H9 (cell line): ENCODE measurements at regions not wholly inside any gene's neighbourhood (a gene's known extent, or its start where the extent isn't known, plus 50 kb on each side); places are given as distances from the start of the nearest gene placed in this dataset.

ENCODE experiments used
- DNase-seq: peaks from one replicate; pipeline ENCODE4 v3.0.0-alpha.2; 2017
- H2AFZ ChIP-seq: one replicate; pipeline ENCODE4 v1.6.1; 2013; ENCODE audit warnings: mild to moderate bottlenecking, low read length, control low read depth, moderate library complexity
- H2AK5ac ChIP-seq: 2 replicates; pipeline ENCODE4 v1.6.1; 2013; ENCODE audit warnings: low read length, control low read depth, mixed read lengths; ENCODE audit not compliant: insufficient read length
- H2BK120ac ChIP-seq: one replicate; pipeline ENCODE4 v1.6.1; 2013; ENCODE audit warnings: low read depth, mild to moderate bottlenecking, low read length, control low read depth, inconsistent platforms; ENCODE audit not compliant: poor library complexity, severe bottlenecking
- H2BK12ac ChIP-seq: 2 replicates; pipeline ENCODE4 v1.6.1; 2013; ENCODE audit warnings: low read length, control low read depth, mixed read lengths, low read depth; ENCODE audit not compliant: insufficient read length
- H2BK15ac ChIP-seq: 2 replicates; pipeline ENCODE4 v1.6.1; 2013; ENCODE audit warnings: low read depth, low read length, control low read depth
- H2BK20ac ChIP-seq: one replicate; pipeline ENCODE4 v1.6.1; 2013; ENCODE audit warnings: low read depth, mild to moderate bottlenecking, low read length, control low read depth, inconsistent platforms; ENCODE audit not compliant: poor library complexity, severe bottlenecking
- H2BK5ac ChIP-seq: 2 replicates; pipeline ENCODE4 v1.6.1; 2013; ENCODE audit warnings: low read length, control low read depth, mixed read lengths; ENCODE audit not compliant: insufficient read length
- H3K14ac ChIP-seq: 2 replicates; pipeline ENCODE4 v1.6.1; 2013; ENCODE audit warnings: low read length, control low read depth; ENCODE audit not compliant: insufficient read depth
- H3K18ac ChIP-seq: 2 replicates; pipeline ENCODE4 v1.6.1; 2013; ENCODE audit warnings: low read depth, mild to moderate bottlenecking, mixed read lengths, low read length, control low read depth; ENCODE audit not compliant: insufficient read length
- H3K23ac ChIP-seq: 2 replicates; pipeline ENCODE4 v1.6.1; 2013; ENCODE audit warnings: low read length, control low read depth, mixed read lengths, low read depth; ENCODE audit not compliant: insufficient read length
- H3K23me2 ChIP-seq: 2 replicates; pipeline ENCODE4 v1.6.1; 2013; ENCODE audit warnings: low read depth, mild to moderate bottlenecking, mixed read lengths, low read length, control low read depth; ENCODE audit not compliant: insufficient read length, poor library complexity, severe bottlenecking
- H3K27ac ChIP-seq: 2 replicates; pipeline ENCODE4 v1.5.1; 2013; ENCODE audit warnings: low read length, control low read depth, mixed read lengths, low read depth; ENCODE audit not compliant: insufficient read length
- H3K27me3 ChIP-seq: 2 replicates; pipeline ENCODE4 v1.6.1; 2013; ENCODE audit warnings: low read length, control low read depth, inconsistent platforms; ENCODE audit not compliant: insufficient read depth
- H3K4ac ChIP-seq: 2 replicates; pipeline ENCODE4 v1.6.1; 2013; ENCODE audit warnings: low read depth, mild to moderate bottlenecking, control low read depth, inconsistent platforms, low read length, moderate library complexity
- H3K4me1 ChIP-seq: 2 replicates; pipeline ENCODE4 v1.6.1; 2013; ENCODE audit warnings: low read length, control low read depth, inconsistent platforms; ENCODE audit not compliant: insufficient read depth
- H3K4me2 ChIP-seq: 2 replicates; pipeline ENCODE4 v1.6.1; 2013; ENCODE audit warnings: low read length, control low read depth, mixed read lengths; ENCODE audit not compliant: insufficient read length, insufficient read depth
- H3K56ac ChIP-seq: 2 replicates; pipeline ENCODE4 v1.6.1; 2013; ENCODE audit warnings: low read depth, mild to moderate bottlenecking, mixed read lengths, low read length, control low read depth; ENCODE audit not compliant: insufficient read length
- H3K79me1 ChIP-seq: 2 replicates; pipeline ENCODE4 v1.6.1; 2013; ENCODE audit warnings: low read depth, mild to moderate bottlenecking, moderate library complexity, low read length, control low read depth, inconsistent platforms; ENCODE audit not compliant: insufficient read depth, poor library complexity, severe bottlenecking
- H3K79me2 ChIP-seq: 2 replicates; pipeline ENCODE4 v1.6.1; 2013; ENCODE audit warnings: low read length, control low read depth, inconsistent platforms; ENCODE audit not compliant: insufficient read depth
- H3K9ac ChIP-seq: 2 replicates; pipeline ENCODE4 v1.6.1; 2013; ENCODE audit warnings: low read length, control low read depth, mixed read lengths; ENCODE audit not compliant: insufficient read length; ENCODE audit errors: extremely low read depth
- H3K9me3 ChIP-seq: one replicate; pipeline ENCODE4 v1.6.1; 2013; ENCODE audit warnings: low read depth, low read length, inconsistent platforms; ENCODE audit not compliant: control insufficient read depth
- H3T11ph ChIP-seq: one replicate; pipeline ENCODE4 v1.6.1; 2013; ENCODE audit warnings: mild to moderate bottlenecking, low read length, control low read depth, inconsistent platforms
- H4K20me1 ChIP-seq: one replicate; pipeline ENCODE4 v1.6.1; 2013; ENCODE audit not compliant: control insufficient read depth, insufficient read length, insufficient read depth
- H4K5ac ChIP-seq: 2 replicates; pipeline ENCODE4 v1.6.1; 2013; ENCODE audit warnings: low read depth, mild to moderate bottlenecking, mixed read lengths, low read length, control low read depth; ENCODE audit not compliant: insufficient read length
- H4K8ac ChIP-seq: replicated peaks from 2 replicates; pipeline ENCODE4 v1.6.1; 2013; ENCODE audit warnings: low read length, control low read depth, mixed read lengths, low read depth; ENCODE audit not compliant: insufficient read length
- H4K91ac ChIP-seq: 2 replicates; pipeline ENCODE4 v1.6.1; 2013; ENCODE audit warnings: low read depth, mild to moderate bottlenecking, moderate library complexity, mixed read lengths, low read length, control low read depth; ENCODE audit not compliant: insufficient read length
- H3K27ac Mint-ChIP-seq, 3 experiments: 2 replicates in 2 of 3; 3 replicates in 1 of 3; pipeline ENCODE4 v1.8.0; 2020 to 2021; ENCODE audit warnings: mixed read lengths in 3 of 3, mild to moderate bottlenecking in 1 of 3, moderate library complexity in 1 of 3
- H3K27me3 Mint-ChIP-seq: 2 replicates; pipeline ENCODE4 v1.8.0; 2021; ENCODE audit warnings: low read depth, mild to moderate bottlenecking, moderate library complexity, mixed read lengths
- H3K36me3 Mint-ChIP-seq, 3 experiments: 2 replicates in 2 of 3; 3 replicates in 1 of 3; pipeline ENCODE4 v1.8.0; 2020 to 2021; ENCODE audit warnings: low read depth in 3 of 3, mixed read lengths in 3 of 3; ENCODE audit not compliant: insufficient read depth in 1 of 3
- H3K4me1 Mint-ChIP-seq, 2 experiments: 2 replicates each; pipeline ENCODE4 v1.8.0; 2020; ENCODE audit warnings: mixed read lengths in 2 of 2
- H3K4me3 Mint-ChIP-seq, 2 experiments: 2 replicates in 1 of 2; 3 replicates in 1 of 2; pipeline ENCODE4 v1.8.0; 2020 to 2021; ENCODE audit warnings: mild to moderate bottlenecking in 2 of 2, mixed read lengths in 2 of 2, moderate library complexity in 1 of 2
- H3K9me3 Mint-ChIP-seq, 2 experiments: 2 replicates in 1 of 2; 3 replicates in 1 of 2; pipeline ENCODE4 v1.8.0; 2020; ENCODE audit warnings: mild to moderate bottlenecking in 2 of 2, mixed read lengths in 2 of 2, moderate library complexity in 1 of 2
- WGBS: extraction: QIAGEN DNeasy Blood & Tissue Kit; methylation state at CpG from one replicate; pipeline ENCODE4 v1.1.7; 2013; ENCODE audit warnings: missing lambda C conversion rate, low lambda C conversion rate, mixed read lengths; ENCODE audit not compliant: insufficient read length; ENCODE audit errors: extremely low coverage; 5-methylcytosine and 5-hydroxymethylcytosine counted together
- TF ChIP-seq, protein P1 (sequence below): fragments of 200-600 bp; sonication (generic); conservative IDR thresholded peaks from 3 replicates; pipeline ENCODE4 v1.8.0; 2021; ENCODE audit warnings: antibody characterized with exemption, mild to moderate bottlenecking

DNA sequence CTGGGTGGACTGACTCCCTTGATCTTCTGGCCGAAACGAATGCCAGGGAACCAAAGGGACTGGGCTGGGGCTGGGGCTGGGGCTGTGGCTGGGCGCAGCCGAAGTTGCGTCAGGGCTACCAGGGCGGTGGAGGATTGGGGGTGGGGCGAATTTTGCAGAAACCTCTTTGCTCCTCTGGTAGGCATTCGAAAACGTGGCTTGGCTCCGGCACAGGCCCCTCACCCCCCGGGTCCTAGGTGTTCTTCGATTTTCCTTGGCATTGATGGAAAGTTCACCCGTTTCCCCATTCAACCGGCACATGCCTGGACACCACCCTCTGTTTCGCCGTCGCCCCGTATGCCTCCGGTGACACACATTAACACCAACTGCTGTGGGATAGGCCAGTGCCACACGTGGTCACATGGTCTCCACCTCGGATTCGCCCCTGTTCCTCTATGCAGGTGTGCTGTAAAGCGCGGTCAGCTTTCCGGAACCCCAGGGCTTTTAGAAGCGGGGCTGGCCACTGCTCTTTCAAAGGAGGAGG, 477.1 kb downstream of the SPATA31A7 start:
- Histone ChIP-seq H3K27me3 (no peaks in the 10 kb centered on the region), H2BK120ac (no peak overlapping the region), H3K23me2 (no peaks in the 10 kb centered on the region), H3K27ac (no peak overlapping the region), H3K4me1 (no peaks in the 10 kb centered on the region), H4K8ac (no peak overlapping the region), H2AK5ac (no peak overlapping the region), H2BK5ac (no peak overlapping the region), H3K23ac (no peak overlapping the region), H2BK15ac (no peak overlapping the region), H2AFZ (no peak overlapping the region), H3K79me2 (no peaks in the 10 kb centered on the region), H3K4ac (no peak overlapping the region), H3K79me1 (no peaks in the 10 kb centered on the region), H3K56ac (no peak overlapping the region), H3K14ac (no peak overlapping the region), H3K9ac (no peak overlapping the region), H2BK20ac (no peak overlapping the region), H3T11ph (no peak overlapping the region), H3K18ac (no peak overlapping the region), H4K5ac (no peak overlapping the region), H3K4me2 (no peak overlapping the region), H3K9me3 (peaks cover 66% of the 10 kb centered on the region), H4K91ac (no peak overlapping the region), H2BK12ac (no peak overlapping the region), H4K20me1 (no peaks in the 10 kb centered on the region)
- TF ChIP-seq, protein P1, sequence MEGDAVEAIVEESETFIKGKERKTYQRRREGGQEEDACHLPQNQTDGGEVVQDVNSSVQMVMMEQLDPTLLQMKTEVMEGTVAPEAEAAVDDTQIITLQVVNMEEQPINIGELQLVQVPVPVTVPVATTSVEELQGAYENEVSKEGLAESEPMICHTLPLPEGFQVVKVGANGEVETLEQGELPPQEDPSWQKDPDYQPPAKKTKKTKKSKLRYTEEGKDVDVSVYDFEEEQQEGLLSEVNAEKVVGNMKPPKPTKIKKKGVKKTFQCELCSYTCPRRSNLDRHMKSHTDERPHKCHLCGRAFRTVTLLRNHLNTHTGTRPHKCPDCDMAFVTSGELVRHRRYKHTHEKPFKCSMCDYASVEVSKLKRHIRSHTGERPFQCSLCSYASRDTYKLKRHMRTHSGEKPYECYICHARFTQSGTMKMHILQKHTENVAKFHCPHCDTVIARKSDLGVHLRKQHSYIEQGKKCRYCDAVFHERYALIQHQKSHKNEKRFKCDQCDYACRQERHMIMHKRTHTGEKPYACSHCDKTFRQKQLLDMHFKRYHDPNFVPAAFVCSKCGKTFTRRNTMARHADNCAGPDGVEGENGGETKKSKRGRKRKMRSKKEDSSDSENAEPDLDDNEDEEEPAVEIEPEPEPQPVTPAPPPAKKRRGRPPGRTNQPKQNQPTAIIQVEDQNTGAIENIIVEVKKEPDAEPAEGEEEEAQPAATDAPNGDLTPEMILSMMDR = no peak
- Mint-ChIP-seq H3K4me3 (no peak overlapping the region), H3K36me3 (peaks cover 20 to 31% (median 23%) of the 10 kb centered on the region in 3 experiments), H3K4me1 (no peaks in the 10 kb centered on the region), H3K27me3 (peaks cover 4% of the 10 kb centered on the region), H3K9me3 (peaks cover 69 to 71% of the 10 kb centered on the region in 2 experiments), H3K27ac (no peak overlapping the region)
- WGBS = no CpG with 5 or more reads among the region's 26 CpGs
- peak; percentile 2 for DNase-seq
